ENCODE measurements at regions not wholly inside any gene's neighbourhood (a gene's known extent, or its start where the extent isn't known, plus 50 kb on each side); places are given as distances from the start of the nearest gene placed in this dataset.

DNA sequence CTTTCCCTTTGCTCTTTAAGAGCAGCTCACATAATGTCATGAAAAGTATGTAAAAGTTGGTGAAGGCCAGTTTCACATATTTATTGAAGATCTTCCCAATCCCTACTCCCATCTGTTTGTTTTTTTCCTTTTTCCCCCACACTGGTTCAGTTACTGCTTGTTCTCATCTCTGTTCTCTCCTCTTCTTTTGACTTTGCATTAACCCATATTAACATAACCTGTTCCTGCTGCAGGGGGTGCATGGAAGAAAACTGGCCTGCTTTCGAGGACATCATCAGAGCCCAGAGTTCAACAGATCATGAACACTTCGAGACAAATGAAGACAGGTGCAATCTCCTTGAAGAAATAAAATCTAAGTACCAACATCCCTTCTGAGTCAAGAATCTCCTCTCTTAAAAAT, 93.3 kb upstream of the FAM3C start:
- DNase-seq (ENCODE audit: low spot score) = no peak

- DNase-seq (ENCODE audit: low spot score) = no peak
Measured at GRCh38 chr7:121488111-121488650, 92.1 kb upstream of the FAM3C start.

DNA sequence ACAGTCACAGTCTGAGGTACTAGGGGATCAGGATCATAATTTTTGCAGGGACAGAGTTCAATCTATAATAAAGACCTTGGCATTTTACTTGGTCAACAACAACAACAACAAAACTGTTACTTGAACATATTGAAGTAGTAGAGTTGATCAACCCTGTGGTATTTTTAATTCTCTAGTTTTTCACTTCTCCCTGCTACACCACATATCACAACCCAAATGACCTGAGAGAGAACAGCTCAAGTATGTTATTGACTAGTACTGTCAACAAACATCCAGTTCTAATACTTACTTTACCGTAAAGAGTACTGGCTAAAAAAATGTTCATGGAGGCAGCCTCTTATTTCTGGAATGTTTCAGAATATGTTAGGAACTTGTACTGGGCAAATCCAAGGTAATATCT, 90.5 kb upstream of the FAM3C start:
- no peak for DNase-seq (ENCODE audit: low spot score)

- DNase-seq (ENCODE audit: low spot score) = no peak
Measured at GRCh38 chr7:121485467-121486243, 89.5 kb upstream of the FAM3C start.

DNA sequence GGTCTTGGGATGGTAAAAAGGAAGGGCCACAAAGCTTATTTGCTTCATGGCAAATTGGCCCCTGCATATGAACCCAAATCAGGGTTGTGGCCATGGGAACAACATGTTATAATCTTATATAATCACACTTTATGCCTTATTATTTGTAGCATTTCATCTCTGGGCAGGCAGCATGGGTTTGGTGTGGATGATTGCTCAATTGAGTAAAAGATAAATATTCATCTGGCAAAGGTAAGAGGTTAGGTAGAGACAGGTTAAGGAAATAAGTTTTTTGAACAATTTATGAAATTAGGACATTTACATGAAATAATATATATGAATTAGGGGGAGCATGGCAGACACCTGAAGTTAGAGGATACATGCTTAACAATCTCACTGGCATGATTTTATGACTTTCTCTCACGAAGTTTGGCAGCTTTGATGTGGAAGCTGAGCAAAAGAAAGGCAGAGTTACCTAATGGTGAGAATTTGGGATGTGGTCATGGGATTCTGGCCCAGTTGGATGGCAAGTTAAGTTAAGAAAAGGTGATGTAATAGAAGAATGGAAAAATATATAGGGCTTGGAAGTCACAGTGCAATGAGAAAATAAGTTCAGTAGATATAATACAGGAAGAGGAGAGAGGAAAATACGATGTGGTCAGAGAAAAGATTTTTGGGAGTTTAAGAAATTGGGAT, 88.1 kb upstream of the FAM3C start:
- DNase-seq (ENCODE audit: low spot score) = no peak

DNA sequence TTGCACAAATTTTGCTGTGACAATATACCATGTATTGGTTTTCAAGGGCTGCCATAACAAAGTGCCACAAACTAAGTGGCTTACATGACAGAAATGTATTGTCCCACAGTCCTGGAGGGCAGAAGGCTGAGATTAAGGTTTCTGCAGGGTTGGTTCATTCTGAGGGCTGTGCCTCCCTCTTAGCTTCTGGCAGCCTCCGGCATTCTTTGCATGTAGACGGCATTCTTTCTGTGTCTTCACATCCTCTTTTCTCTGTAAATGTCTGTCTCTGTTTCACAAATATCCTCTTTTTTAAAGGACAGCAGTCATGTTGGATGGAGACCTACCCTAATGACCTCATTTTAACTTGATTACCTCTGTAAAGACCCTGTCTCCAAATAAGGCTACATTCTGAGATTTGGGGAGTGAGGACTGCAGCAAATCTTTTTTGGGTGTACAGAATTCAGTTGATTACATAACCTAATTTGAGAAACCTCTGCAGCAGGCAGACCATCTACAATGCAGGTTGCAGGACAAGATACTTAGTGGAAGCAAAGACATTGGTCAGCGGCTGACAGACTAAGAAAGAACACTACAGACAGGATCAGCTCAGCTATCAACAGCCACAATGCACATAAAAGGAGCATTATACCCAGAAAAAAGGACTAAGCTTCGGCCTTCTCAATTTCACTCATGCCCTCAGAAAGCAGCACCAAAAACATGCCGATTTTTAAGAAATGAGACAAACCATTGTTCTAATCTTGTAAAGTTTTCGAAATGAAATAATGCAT, 84.6 kb upstream of the FAM3C start:
- DNase-seq (ENCODE audit: low spot score) = no peak

DNA sequence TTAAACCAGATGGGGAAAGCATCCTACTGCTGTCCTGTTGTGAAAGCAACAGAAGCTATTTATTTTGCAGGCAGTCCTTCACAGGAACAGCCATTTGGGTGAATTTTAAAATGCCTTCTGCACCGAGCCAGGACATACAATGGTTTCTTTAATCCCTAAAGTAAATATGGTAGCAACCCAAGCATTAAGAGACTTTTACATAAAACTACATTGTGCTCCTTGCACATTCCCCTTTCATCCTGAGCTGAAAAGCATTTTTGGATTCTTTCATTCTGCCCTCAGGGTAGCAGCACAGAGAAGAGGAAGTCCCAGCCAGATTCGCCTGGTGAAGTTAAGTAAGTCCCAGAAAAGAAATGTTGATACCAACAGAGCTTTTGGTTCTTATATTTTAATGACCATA, 84.0 kb upstream of the FAM3C start:
- no peak for DNase-seq (ENCODE audit: low spot score)

DNA sequence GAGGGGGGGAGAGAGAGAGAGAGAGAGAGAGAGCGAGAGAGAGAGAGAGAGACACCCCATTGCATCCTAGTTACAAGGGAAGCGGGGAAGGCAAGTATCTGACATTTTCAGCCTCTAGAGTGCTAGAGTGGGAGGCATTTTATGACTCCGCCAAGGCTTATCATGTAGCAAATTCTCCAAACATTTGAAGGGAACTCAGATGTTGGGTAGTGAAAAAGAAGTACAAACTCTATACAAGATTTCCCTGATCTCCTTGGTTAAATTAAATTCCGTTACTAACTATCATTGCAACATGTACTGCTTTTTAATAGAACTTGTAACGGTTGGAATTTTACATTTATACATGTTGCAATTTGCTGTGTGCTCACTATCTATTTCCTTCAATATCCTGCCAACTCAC, 83.4 kb upstream of the FAM3C start:
- no peak for DNase-seq (ENCODE audit: low spot score)

DNA sequence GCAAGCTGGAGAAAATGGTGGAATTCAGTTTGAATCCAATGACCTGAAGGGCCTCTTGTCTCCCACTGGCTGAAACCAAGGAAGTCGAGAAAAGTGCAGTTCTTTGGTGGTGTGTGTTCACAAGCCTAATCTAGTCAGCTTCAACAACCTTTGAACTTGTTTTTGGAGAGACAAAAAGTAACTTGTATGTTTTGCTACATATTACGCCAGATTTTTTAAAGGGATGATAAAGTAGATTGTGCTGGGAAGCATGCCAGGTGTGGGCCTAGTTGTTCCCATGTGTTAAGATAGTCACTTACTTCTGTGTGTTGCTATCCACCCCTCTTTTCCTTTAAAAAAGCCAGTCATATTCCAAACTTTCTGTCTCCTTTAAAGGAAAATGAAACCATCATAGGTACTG, 79.7 kb upstream of the FAM3C start:
- DNase-seq (ENCODE audit: low spot score) = no peak

- DNase-seq (ENCODE audit: low spot score) = no peak
Measured at GRCh38 chr7:121474301-121474673, 78.2 kb upstream of the FAM3C start.

- no peak for DNase-seq (ENCODE audit: low spot score)
Measured at GRCh38 chr7:121473645-121474300, 77.7 kb upstream of the FAM3C start.

DNA sequence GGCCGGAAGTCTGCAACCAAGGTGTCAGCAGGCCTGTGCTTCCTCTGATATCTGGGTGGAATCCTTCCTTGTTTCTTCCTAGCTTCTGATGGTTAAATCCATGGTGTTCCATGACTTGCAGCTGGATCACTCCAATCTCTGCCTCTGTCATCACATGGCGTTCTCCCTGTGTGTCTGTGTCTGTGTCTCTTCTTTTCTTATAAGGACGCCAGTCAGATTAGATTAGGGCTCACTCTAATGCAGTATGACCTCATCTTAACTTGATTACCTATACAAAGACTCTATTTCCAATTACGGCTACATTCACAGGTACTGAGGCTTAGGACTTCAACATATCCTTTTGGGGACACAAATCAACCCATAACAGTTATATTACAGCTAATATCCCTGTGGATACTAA, 70.3 kb upstream of the FAM3C start:
- no peak for DNase-seq (ENCODE audit: low spot score)

DNA sequence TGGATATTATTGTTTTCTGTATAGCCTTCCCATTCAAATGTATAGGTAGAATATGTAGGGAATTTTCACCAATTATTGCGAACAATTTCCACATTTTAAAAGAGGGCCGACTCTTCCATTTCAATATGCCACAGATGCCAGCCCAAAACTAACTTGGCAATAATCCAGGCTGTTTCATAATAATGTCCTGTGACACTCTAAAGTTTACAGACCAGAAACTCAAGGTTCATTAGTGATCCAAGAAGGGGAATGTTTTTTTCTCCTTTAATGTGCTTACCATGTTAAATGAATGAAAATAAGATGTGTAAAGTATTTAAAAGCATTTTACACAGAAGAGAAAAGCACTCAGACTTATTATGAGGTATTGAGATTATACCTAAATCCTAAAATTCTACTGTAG, 63.0 kb upstream of the FAM3C start:
- no peak for DNase-seq (ENCODE audit: low spot score)

GRCh38 chr7:121456785-121457359, 60.8 kb upstream of the FAM3C start:
- no peak for DNase-seq (ENCODE audit: low spot score)

DNA sequence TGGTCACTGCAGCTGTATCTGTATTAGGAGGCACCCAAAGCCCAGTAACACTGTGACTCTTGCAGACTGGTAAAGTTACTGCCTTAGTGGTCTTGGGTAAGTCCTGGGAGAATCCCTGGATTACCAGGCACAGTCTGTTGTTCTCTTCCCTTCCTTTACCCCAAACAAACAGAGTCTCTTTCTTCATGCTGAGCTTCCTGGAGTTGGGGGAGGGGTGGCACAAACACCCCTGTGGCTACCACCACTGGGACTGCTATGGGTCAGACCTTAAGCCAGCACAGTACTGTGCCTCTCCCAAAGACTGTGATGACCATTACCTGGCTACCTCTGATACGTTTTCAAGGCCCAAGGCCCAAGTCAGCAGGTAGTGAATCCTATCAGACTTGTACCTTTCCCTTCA, 59.9 kb upstream of the FAM3C start:
- DNase-seq (ENCODE audit: low spot score) = no peak

DNA sequence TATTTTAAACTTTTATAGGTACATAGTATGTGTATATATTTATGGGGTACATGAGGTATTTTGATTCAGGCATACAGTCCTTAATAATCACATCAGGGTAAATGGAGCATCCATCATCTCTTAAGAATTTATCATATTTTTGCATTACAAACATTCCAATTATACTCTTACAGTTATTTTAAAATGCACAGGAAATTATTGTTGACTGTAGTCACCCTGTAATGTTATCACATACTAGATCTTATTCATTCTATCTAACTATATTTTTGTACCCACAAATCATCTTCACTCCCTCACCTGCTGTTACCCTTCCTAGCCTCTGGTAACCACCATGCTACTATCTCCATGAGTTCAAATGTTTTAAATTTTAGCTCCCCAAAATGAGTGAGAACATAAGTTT, 56.3 kb upstream of the FAM3C start:
- no peak for DNase-seq (ENCODE audit: low spot score)

GRCh38 chr7:121451367-121452094, 55.4 kb upstream of the FAM3C start:
- no peak for DNase-seq (ENCODE audit: low spot score)

DNA sequence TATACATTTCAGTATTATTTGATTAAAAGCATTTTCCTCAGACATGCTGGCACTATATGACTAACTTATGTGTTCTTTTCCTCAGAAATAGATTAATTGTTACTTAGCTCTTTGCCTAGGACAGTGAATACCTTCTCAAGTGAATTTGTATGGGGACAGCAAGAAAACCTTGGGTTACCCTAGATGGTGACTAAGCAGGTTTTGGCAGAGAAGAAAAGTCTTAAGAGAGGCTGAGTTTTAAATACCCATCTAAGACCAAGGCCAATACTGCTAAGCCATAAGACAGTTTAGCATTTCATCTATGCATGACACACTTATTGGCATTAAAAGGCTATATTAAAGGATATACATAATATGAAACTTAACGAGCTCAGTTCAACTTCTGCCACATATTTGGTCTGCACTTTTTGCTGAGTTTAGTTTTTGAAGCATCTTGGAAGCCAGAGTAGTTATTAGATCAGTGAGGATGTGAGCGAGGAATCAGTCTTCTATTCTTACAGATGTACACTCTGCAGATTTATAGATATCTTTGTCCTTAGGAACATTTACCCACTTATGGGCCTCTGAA, 54.6 kb upstream of the FAM3C start:
- DNase-seq (ENCODE audit: low spot score) = no peak

- no peak for DNase-seq (ENCODE audit: low spot score)
Measured at GRCh38 chr7:121449735-121450240, 53.7 kb upstream of the FAM3C start.

DNA sequence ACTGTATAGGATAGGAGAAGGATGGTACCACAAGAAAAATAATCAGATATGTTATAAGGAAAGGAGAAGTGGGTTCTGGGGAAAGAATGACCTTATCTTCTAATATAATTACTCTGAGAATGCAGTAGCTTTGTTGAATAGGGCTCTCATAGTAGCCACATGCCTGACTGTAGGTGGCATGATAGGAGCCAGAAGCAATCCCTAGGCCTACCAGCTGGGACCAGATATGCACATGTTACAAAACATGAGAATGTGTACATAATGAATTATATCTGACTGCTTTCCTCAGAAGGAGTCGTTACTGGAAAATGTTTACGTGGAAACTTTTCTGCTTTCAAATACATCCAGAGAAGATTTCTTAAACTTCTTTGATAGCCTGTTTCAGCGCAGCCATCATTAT, 53.2 kb upstream of the FAM3C start:
- no peak for DNase-seq (ENCODE audit: low spot score)

GRCh38 chr7:121448429-121448828, 52.3 kb upstream of the FAM3C start:
- DNase-seq (ENCODE audit: low spot score) = no peak
